ENCODE measurements at regions not wholly inside any gene's neighbourhood (a gene's known extent, or its start where the extent isn't known, plus 50 kb on each side); places are given as distances from the start of the nearest gene placed in this dataset.
"Not testable (repeated sequence)": the region's sequence is repeated elsewhere in the genome, so short reads cannot be mapped to it uniquely, and the experiment has no call there.

DNA sequence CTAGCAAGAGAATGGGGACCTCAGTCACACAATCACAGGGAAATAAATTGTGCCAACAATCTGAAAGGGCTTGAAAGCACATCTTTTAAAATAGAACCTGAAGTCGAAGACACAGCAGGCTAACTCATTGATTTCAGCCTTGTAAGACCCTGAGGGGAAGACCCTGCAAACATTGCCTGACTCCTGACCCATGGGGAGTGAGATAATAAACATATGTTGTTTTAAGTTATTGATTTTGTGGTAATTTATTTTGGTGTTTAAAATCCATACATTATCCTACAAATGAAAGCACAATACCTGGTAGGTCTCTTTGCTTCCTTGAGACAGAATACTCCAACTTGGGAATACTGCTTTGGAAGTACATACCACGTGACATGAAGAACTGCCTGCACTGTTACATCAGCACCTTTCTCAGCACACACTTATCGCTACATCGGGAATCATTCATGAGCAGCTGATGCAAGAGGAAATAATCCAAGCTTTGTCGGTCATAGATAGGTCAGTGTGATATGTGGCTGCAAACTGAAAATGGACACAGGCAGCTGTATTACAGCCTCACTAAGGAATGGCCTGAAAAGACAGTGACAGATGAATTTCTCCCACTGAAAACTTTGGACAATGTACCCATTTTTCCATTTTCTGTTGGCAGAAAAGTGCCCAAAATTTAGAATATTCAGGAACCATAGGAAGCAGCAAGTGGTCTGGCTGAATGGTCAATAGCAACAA is 494.5 kb upstream of the MAP2 start:
- no peak for DNase-seq (ENCODE audit: low spot score)

DNA sequence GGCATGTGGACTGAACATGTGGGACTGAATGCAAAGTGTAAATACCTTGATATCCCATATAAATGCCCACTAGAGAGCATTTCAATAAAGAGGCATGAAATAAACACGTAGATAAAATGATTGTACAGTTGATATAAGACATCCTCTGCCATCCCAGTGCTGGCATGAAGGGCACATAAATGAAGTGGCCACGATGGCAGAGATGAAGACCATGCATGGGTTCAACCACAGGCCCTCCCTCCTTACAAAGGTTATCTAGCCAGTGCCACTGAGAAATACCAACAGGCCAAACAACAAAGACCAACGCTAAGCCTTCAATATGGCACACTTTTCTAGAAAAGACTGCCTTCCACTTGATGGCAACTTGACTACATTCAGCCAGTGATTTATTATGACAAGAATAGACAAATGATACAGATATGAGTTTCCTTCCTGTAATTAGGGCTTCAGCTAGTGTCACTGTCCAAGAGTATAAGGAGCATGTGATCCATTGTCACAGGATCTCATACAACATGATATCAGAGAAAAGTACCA is 493.9 kb upstream of the MAP2 start:
- no peak for DNase-seq (ENCODE audit: low spot score)

GRCh38 chr2:208935531-208935930 is 488.3 kb upstream of the MAP2 start:
- DNase-seq (ENCODE audit: low spot score): no peak

DNA sequence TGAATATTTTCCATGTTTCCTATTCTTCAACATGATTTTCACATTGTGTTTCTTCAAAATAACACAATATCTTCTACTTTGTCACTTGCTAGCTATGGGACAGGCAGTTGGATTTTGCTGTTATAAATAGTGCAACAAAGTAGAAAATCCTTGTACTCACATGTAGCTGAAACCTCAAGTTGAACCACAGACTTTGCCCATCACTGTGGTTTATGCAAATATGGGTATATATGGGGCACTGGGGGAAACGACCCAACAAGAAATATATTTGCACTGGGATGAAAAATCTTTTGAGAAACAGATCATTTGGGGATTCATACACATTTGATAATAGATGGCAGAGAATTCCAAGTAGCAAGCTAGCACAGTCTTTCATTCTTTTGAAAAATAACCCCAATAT is 486.3 kb upstream of the MAP2 start:
- no peak for DNase-seq (ENCODE audit: low spot score)

DNA sequence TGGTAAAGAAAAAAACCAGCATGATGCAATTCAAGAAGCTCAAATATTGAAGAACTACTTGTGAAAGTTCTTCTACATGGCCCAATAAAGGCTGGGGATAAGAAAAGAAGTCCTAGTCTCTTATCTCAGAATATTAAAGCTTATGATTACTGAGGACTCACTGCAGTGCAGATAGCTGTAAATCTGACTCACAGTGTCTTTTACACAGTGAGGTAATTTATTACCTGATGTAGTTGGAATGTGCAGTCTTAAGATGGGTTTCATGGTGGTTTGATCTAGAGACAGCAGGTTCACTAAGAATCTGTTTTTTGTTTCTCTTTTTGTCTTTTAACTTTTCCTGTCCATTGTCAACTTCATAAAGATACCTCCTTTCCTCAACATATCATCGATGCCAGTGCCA is 484.0 kb upstream of the MAP2 start:
- DNase-seq (ENCODE audit: low spot score): no peak

- DNase-seq (ENCODE audit: low spot score): no peak
These were observed 478.1 kb upstream of the MAP2 start for GRCh38 chr2:208945719-208946256.

DNA sequence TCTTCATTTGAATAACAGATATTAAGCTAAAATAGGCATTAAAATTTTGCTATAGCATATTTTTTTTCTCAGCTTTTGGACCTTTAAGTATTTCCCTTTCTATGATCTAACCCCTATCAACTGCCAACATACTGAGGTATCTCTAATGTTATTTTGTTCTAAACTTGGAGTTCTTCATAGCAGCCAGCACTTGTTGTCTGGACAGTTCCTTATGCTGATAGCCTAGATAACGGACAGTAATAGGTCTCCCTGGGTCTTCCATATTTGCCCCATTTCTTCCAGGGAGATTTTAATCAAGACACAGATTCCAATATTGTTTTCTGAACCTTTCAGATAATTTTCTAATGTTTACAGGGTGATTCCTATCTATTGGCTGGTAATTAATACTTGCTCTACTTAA is 475.8 kb upstream of the MAP2 start:
- DNase-seq (ENCODE audit: low spot score): no peak

- no peak for DNase-seq (ENCODE audit: low spot score)
These were observed 453.8 kb upstream of the MAP2 start for GRCh38 chr2:208970070-208970469.

- DNase-seq (ENCODE audit: low spot score): no peak
These were observed 446.3 kb upstream of the MAP2 start for GRCh38 chr2:208977582-208977981.

GRCh38 chr2:208978946-208979345 is 444.9 kb upstream of the MAP2 start:
- no peak for DNase-seq (ENCODE audit: low spot score)

DNA sequence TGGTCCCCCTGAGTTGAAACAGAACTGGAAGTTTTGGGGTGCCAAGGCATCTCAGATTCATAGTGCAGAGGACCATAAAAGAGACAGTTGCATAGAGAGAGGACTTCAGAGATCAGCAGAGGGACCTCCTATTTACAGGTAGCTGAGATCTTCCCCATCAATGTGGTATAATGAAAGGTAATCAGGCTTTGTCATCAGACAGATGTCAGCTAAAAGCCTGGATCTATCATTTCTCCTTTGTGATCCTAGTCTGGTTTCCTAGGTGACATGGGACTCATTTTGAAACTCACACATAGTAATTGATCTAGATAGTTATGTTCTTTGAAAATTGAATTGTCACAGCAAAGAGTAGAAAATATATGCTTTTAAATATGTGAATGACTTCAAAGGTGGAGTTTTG is 443.5 kb upstream of the MAP2 start:
- no peak for DNase-seq (ENCODE audit: low spot score)

DNA sequence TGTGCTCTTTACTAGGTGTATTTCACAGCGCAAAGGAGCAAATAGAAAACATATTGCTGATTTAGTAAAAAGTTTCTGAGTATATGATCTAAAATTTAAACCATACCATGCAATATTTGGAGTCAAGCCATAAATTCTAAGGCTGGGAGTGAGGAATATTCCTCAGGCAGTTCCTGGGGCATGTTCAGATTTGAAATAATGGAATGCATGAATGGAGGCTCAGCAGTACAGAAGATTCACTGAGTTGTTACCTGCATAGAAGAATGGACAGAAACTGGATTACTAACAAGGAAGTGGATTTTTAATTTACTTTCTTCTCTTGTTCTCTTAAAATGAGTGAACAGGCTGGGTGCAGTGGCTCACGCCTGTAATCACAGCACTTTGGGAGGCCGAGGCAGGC is 441.0 kb upstream of the MAP2 start:
- no peak for DNase-seq (ENCODE audit: low spot score)

- DNase-seq (ENCODE audit: low spot score): no peak
These were observed 440.4 kb upstream of the MAP2 start for GRCh38 chr2:208983486-208983885.

- DNase-seq (ENCODE audit: low spot score): no peak
These were observed 439.3 kb upstream of the MAP2 start for GRCh38 chr2:208984376-208985090.

DNA sequence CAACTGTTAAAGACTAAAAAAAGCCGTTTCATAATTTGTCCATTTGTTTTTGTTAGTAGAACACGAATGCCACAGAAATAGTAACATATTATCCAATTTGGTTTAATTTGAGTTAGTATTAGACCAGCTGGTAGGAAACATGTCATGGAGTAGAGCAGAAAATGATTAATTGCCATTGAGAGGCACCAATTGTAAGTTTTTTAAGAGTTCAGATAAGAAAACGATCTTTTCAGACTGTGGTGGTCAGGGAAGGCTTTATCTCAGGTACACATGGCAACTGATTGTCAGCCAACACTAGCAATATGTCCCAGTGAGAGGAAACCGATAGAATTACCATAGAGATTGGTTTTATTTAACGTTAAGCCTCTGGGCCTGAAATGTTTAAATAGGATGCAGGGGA is 438.2 kb upstream of the MAP2 start:
- no peak for DNase-seq (ENCODE audit: low spot score)

GRCh38 chr2:208990716-208991115 is 433.1 kb upstream of the MAP2 start:
- no peak for DNase-seq (ENCODE audit: low spot score)

GRCh38 chr2:208999911-209000310 is 423.9 kb upstream of the MAP2 start:
- DNase-seq (ENCODE audit: low spot score): no peak

- DNase-seq (ENCODE audit: low spot score): no peak
These were observed 421.8 kb upstream of the MAP2 start for GRCh38 chr2:209002054-209002453.

DNA sequence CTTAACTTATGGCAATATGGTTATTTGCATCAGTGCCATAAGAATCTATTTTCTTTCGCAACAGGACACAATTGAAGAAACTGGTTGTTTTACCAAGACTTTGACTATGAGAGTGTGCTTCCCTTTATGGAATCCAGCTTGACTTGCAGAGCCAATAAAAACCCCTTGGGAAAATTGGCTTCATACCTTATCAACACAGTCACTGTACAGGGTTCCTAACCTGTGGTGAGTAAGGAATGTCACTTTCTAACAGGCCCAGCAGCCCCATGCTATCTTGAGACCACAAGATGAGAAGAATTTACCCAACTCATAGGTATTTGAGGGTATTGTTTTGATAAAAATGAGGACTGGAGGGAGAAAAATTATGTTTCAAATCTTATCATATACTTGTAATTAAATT is 418.5 kb upstream of the MAP2 start:
- DNase-seq (ENCODE audit: low spot score): no peak

DNA sequence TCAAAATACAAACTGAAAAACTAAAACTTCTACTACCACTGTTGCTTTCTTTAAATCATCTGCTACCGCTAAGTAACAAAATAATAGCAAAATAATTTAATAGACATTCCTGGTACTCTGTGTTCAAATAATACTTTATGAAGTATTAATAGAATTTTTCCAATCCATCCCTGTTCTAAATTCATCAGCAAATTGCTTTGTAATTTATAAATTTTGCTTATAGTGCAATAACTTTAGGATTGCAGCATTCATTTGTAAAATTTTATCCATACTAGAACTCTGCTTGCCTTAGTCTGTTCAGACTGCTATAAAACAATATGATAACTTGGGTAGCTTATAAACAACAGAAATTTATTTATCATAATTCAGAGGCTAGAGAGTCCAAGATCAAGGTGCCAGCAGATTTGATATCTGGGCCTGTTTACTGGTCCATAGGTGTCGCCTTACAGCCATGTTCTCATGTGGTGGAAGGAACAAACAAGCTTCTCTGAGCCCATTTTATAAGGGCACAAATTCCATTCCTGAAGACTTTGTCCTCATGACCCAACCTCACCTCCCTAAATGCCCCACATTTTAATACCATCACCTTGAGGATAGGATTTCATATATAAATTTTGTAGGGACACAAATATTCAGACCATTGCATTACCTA is 415.1 kb upstream of the MAP2 start:
- no peak for DNase-seq (ENCODE audit: low spot score)

- DNase-seq (ENCODE audit: low spot score): not testable (repeated sequence)
These were observed 405.2 kb upstream of the MAP2 start for GRCh38 chr2:209018633-209019032.

DNA sequence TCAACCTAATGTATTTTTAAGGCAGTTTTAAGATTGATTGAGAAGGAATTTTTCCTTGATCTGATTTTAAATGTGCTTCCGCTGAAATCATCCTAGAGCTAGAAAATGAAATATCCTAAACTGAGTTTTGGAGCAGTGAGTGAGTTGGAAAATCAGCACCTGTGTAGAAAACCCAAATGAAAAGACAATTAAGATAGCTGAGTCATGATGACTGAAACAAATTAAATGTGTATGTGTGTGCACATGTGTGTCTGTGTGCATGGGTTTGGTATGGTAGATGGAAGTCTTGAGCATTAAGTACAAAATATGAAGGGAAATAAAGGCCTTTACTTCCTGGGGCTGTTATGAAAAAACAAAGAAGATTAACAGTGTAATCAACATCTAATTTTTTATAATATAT is 394.6 kb upstream of the MAP2 start:
- no peak for DNase-seq (ENCODE audit: low spot score)
